HG02981 (cell line): ENCODE measurements at regions not wholly inside any gene's neighbourhood (a gene's known extent, or its start where the extent isn't known, plus 50 kb on each side); places are given as distances from the start of the nearest gene placed in this dataset.
"Not testable (repeated sequence)": the region's sequence is repeated elsewhere in the genome, so short reads cannot be mapped to it uniquely, and the experiment has no call there.

ENCODE experiments used
- ATAC-seq: cut with Tn5 transposase; IDR thresholded peaks from one replicate; pipeline ENCODE4 v1.9.1; 2021; ENCODE audit warnings: mild to moderate bottlenecking, moderate library complexity; ENCODE audit not compliant: unreplicated experiment

GRCh38 chr10:121130382-121130781, 279.2 kb downstream of the WDR11 start:
- ATAC-seq, result no peak

- no peak for ATAC-seq
These were observed 279.9 kb downstream of the WDR11 start for GRCh38 chr10:121131014-121131413.

GRCh38 chr10:121131426-121132265, 280.5 kb downstream of the WDR11 start:
- no peak for ATAC-seq

GRCh38 chr10:121132273-121132672, 281.1 kb downstream of the WDR11 start:
- ATAC-seq, result no peak

GRCh38 chr10:121133901-121134300, 282.7 kb downstream of the WDR11 start:
- ATAC-seq, result no peak

GRCh38 chr10:121134711-121135110, 283.5 kb downstream of the WDR11 start:
- ATAC-seq, result no peak

GRCh38 chr10:121135512-121135911, 284.4 kb downstream of the WDR11 start:
- ATAC-seq, result no peak

- no peak for ATAC-seq
These were observed 286.4 kb downstream of the WDR11 start for GRCh38 chr10:121137533-121137932.

GRCh38 chr10:121138112-121138860, 287.1 kb downstream of the WDR11 start:
- ATAC-seq, result no peak

GRCh38 chr10:121138918-121139317, 287.8 kb downstream of the WDR11 start:
- ATAC-seq, result no peak

GRCh38 chr10:121145802-121146395, 294.7 kb downstream of the WDR11 start:
- not testable (repeated sequence) for ATAC-seq

GRCh38 chr10:121148921-121149320, 297.8 kb downstream of the WDR11 start:
- no peak for ATAC-seq

- no peak for ATAC-seq
These were observed 300.9 kb downstream of the WDR11 start for GRCh38 chr10:121152033-121152432.

- ATAC-seq, result no peak
These were observed 301.8 kb downstream of the WDR11 start for GRCh38 chr10:121152935-121153334.

GRCh38 chr10:121154310-121154709, 303.1 kb downstream of the WDR11 start:
- no peak for ATAC-seq

- no peak for ATAC-seq
These were observed 303.7 kb downstream of the WDR11 start for GRCh38 chr10:121154846-121155245.

- no peak for ATAC-seq
These were observed 304.7 kb downstream of the WDR11 start for GRCh38 chr10:121155742-121156474.

GRCh38 chr10:121157998-121158397, 306.8 kb downstream of the WDR11 start:
- ATAC-seq, result no peak

- ATAC-seq, result no peak
These were observed 307.9 kb downstream of the WDR11 start for GRCh38 chr10:121158988-121159579.

GRCh38 chr10:121159670-121160069, 308.5 kb downstream of the WDR11 start:
- no peak for ATAC-seq

- ATAC-seq, result no peak
These were observed 314.1 kb downstream of the WDR11 start for GRCh38 chr10:121165276-121165675.
